SW 1271 (cell line): ENCODE measurements at regions not wholly inside any gene's neighbourhood (a gene's known extent, or its start where the extent isn't known, plus 50 kb on each side); places are given as distances from the start of the nearest gene placed in this dataset.

Source experiments
- DNase-seq, 2 experiments: peaks; one replicate each; lab custom pipeline; 2025; lab: John Stamatoyannopoulos, UW

GRCh38 chr20:6831461-6831860 is 64.0 kb downstream of the BMP2 start:
- no peak for DNase-seq

- no peak for DNase-seq
Measured at GRCh38 chr20:6832811-6833210, 65.3 kb downstream of the BMP2 start.

GRCh38 chr20:6835609-6836008 is 68.1 kb downstream of the BMP2 start:
- no peak for DNase-seq

DNA sequence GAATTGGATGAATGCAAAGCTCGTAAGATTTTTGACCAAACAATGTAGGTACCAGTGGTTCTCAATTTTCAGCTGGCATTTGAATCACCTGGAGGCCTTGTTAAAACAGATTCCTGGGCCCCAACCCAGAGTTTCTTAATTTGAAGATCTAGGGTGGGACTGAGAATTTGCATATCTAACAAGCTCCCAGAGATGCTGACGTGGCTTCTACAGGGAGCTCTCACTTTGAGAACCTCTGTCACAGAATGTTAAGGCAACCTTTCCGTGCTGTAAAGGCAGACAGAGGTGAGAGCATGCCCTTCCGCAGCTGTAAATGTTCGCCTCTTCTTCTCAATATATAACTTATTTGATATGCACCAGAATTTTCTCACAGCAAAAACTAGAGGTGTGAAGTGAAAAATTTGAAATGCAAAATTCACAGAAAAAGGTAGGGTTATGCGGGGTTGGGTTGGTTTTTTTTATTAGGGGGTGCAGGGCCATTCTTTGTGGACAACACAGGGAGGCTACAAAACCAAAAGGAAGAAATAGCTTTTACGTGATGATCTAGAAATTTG is 69.4 kb downstream of the BMP2 start:
- DNase-seq = no peak

DNA sequence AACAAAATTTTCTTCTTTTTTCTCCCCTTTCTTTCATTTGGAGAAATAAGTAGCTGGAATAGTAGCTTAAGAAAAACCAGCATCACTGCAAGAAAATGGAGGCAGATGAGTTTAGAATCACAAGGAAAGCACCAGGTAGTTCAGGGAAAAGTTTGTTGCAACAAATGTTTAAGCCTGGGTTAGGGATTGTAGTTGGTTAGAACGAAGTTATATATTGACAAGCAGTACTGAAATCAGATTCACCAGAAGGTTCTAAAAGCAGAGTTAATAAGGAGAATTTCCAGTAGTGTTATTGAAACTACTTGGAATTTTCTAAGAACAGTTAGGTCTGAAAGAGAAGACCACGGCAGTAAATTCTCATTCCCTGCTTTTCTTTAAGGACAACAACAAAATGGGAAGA is 70.2 kb downstream of the BMP2 start:
- no peak for DNase-seq

DNA sequence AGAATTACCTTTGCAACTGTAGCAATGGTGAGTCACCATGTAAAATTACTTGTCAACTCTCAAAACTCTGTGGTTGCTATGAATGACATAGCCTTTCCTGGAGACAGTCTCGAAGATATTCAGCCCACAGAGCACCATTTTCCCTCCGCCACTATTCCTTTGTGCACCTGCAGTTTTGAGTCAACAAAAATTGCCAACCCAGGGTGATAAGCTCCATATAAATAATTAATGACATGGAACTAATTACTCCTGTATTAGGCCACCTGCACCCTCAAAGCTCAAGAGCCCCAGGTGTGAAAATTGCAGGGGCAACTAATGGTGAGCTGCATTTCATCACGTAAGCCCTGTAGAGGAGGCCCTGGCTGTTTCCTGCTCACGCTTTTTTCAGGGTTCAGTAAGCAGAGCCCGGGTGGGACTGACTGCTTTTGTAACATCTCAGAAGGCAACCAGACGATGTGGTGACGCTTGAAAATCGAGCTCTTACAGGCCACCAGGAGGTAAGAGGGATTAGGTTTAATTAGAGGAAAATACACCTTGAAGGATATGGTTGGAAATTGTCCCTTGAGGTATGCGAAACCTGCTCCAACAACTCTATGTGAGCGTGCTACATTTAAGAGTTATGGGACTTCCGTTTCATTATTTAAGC is 70.8 kb downstream of the BMP2 start:
- no peak for DNase-seq

GRCh38 chr20:6841128-6841527 is 73.6 kb downstream of the BMP2 start:
- no peak for DNase-seq

GRCh38 chr20:6845141-6845540 is 77.7 kb downstream of the BMP2 start:
- no peak for DNase-seq

GRCh38 chr20:6848041-6848440 is 80.6 kb downstream of the BMP2 start:
- DNase-seq = no peak

GRCh38 chr20:6848992-6849391 is 81.5 kb downstream of the BMP2 start:
- DNase-seq = no peak

DNA sequence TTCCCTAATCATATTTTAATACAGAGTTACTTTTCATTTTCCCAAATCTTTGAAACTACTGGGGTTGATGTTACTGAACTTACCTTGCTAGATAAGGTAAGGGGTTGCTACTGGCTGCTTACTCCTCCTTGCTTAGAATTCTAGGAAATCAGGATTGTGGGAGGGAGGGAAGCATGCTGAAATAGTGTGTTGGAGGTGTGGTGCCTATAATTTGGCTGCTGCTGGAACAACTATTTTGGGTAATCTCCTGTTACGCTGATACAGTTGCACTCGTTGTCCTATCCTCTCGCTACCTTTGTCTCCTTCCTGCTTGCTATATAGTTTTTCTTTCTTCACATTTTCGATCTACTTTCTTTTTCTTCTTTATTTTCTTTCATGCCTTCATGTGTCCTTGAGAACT is 83.7 kb downstream of the BMP2 start:
- no peak for DNase-seq

GRCh38 chr20:6852478-6852877 is 85.0 kb downstream of the BMP2 start:
- DNase-seq = no peak

DNA sequence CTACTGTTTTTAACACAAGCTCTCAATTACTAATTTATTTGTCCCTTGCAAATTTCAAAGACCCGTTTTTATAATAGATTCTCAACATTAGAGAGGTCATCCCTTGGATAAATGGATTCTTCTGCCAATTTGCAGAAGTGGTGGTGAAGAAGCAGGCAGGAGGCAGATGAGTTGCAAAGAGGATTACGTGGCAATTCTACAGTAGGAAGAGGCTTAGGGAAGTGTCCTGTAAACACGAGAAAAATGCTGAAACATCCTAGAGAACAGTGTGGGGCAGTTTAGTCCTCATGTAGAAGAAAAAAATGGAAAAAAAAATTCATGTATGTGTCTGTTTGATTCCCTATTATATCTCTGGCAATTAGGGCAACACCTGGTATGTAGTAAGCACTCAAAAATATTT is 87.6 kb downstream of the BMP2 start:
- DNase-seq = no peak

DNA sequence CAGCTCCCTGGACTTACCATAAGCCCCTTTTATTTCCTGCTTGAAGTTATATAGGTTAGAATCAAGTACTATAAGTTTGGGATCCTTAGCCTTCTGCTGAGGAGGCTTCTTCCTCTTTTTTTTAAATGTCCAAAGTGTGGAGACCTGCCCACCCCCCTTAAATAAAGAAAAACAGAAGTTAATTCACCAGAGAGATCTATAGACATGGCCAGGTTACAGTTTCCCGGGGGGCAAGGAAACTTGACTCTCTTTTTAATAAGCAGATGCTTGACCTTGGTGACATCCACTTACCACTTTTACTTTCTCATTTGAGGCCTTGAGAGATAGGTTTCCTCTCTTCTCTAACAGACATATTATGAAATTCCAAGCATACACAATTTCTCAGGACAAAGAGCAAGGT is 88.3 kb downstream of the BMP2 start:
- no peak for DNase-seq

DNA sequence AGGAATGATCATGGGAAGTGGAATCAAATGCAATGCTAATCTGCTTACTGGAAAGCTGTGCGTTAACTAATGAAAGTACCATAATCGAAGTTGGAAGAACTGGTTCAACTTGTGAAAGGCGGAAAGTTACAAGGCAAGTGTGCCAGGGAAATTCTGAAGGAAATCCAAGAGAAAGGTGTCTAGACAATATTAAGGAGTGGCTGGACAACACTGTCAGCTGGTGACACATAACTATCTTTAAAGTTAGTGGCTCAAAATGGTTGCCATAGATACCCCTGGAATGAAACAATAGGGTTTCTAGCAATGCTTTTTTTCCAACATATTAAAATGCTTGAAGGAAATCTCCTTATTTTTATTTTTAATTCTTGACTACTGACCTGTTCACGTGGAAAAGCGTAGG is 90.4 kb downstream of the BMP2 start:
- DNase-seq = no peak

- no peak for DNase-seq
Measured at GRCh38 chr20:6863355-6863754, 95.9 kb downstream of the BMP2 start.

DNA sequence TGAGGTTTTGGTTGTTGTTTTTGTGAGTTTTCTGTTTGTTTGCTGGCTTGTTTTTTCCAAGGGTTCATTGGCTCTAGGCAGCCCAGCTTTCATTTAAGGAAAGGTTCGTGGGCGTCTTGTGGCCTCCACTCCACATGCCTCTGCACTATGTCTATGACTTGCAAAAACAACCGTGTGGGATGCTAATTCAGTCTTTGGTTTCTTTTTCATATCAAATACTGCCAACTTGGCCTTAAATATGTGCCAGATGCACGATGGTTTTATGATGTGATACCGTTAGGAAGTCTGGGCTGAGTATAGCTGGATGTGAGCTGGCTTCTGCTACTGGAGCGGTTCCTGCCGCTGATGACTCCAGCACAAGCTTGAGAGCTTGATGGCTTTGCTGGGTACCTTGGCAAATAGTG is 96.3 kb downstream of the BMP2 start:
- DNase-seq = no peak

DNA sequence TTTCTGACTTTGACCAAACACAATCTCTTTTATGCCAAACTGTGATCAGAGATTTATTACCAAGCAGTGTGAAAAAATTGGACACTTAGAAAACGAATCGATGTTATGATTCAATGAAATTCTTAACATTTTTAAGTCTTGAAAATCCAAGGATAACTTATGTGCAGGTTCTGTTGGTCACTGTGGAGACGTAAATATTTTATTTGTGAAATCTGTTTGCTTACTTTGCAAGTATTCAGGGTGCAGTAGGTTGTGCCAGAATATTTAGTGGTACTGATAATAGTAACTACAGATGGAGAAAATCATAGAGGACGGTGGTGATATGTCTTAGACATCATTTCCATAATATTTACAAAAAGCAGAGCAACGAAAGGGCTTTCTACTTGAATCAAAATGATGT is 97.3 kb downstream of the BMP2 start:
- no peak for DNase-seq

GRCh38 chr20:6866741-6867140 is 99.3 kb downstream of the BMP2 start:
- DNase-seq = no peak

- no peak for DNase-seq
Measured at GRCh38 chr20:6868861-6869260, 101.4 kb downstream of the BMP2 start.

- no peak for DNase-seq
Measured at GRCh38 chr20:6870559-6870958, 103.1 kb downstream of the BMP2 start.

DNA sequence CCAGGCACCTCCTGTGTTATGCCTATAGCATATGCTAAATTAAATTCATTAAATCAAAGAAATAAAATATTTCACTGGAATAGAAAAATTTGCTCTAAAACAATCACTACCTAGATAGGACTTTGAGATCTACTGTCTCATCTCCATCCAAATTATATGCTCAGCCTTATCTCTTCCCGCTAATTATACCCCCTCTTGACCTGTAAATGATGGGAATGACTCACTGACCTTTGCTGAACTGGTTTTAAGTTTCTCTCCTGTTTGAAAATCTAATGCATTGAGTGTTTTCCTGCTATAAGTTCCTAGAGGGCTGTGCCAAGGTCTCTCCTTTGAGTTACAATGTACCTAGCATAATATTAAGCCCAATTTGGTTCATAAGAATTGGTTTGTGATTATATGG is 110.1 kb downstream of the BMP2 start:
- no peak for DNase-seq

- DNase-seq = no peak
Measured at GRCh38 chr20:6882561-6883291, 115.2 kb downstream of the BMP2 start.

- no peak for DNase-seq
Measured at GRCh38 chr20:6884114-6884513, 116.6 kb downstream of the BMP2 start.
